Activated CD4-positive, alpha-beta T cell treated with anti-CD3 and anti-CD28 coated beads, Interleukin-2, amount 10 ng/mL, durations not matched to agents 7 days and 5 days (primary cell): ENCODE measurements at regions not wholly inside any gene's neighbourhood (a gene's known extent, or its start where the extent isn't known, plus 50 kb on each side); places are given as distances from the start of the nearest gene placed in this dataset.

Experiments used
- CTCF ChIA-PET: fragments of 350-600 bp; sonication (Branson Sonifier 250); formaldehyde crosslinking; loops from one replicate; lab custom pipeline; 2021; ENCODE audit warnings: antibody characterized with exemption; lab: Charles Lee
- POLR2A ChIA-PET: fragments of 350-600 bp; sonication (Branson Sonifier 250); formaldehyde crosslinking; loops from one replicate; lab custom pipeline; 2021; ENCODE audit warnings: antibody characterized with exemption; lab: Charles Lee
- DNase-seq: peaks from one replicate; pipeline ENCODE4 v3.0.0-alpha.2; 2020
- H3K27ac Mint-ChIP-seq: one replicate; pipeline ENCODE4 v1.8.0; 2021; ENCODE audit warnings: mild to moderate bottlenecking, moderate library complexity, mixed read lengths
- H3K27me3 Mint-ChIP-seq: one replicate; pipeline ENCODE4 v1.8.0; 2021; ENCODE audit warnings: mixed read lengths
- H3K36me3 Mint-ChIP-seq: one replicate; pipeline ENCODE4 v1.8.0; 2021; ENCODE audit warnings: low read depth, mixed read lengths
- H3K4me1 Mint-ChIP-seq: one replicate; pipeline ENCODE4 v1.8.0; 2021; ENCODE audit warnings: mixed read lengths
- H3K4me3 Mint-ChIP-seq: one replicate; pipeline ENCODE4 v1.8.0; 2021; ENCODE audit warnings: mild to moderate bottlenecking, moderate library complexity, mixed read lengths
- H3K9me3 Mint-ChIP-seq: one replicate; pipeline ENCODE4 v1.8.0; 2021; ENCODE audit warnings: mixed read lengths

DNA sequence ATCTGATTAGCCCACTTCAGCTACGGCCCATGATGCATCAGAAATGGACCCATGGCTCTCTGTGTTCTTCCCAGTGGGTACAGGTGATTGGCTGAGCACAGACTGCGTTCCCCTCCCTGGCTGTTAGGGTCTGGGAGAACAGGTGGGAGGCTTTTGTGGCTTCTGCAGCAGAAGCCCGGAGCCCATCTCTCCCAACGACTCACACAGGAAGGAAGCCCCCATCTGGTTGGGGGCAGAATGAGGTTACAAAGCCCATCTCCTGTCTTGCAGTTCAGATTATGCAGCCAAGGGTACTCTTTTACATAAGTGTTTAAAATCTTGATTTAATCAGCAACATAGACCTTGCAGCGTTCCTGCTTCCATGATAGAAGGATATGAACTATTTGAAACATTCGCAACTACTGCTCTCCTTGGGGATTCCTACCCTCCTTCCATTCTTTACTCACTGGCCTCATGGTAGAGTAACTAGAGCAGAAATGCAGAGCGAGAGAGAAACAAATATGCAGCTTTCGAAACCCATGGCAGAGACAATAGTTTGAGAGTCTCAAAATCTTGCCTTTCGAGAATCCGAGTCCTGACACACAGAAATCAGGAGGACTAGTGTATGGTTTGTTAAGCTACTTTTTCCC, 291.3 kb downstream of the TLE3 start:
- no peak for DNase-seq
- ChIA-PET CTCF (no interaction called here), POLR2A (no interaction called here)
- no peaks in the 10 kb centered on the region for H3K36me3 Mint-ChIP-seq
- H3K4me1 Mint-ChIP-seq: peaks cover 12% of the 10 kb centered on the region
- peaks cover 3% of the 10 kb centered on the region for H3K27me3 Mint-ChIP-seq
- no peak overlapping the region for H3K27ac Mint-ChIP-seq
- H3K9me3 Mint-ChIP-seq: no peaks in the 10 kb centered on the region
- no peak overlapping the region for H3K4me3 Mint-ChIP-seq

DNA sequence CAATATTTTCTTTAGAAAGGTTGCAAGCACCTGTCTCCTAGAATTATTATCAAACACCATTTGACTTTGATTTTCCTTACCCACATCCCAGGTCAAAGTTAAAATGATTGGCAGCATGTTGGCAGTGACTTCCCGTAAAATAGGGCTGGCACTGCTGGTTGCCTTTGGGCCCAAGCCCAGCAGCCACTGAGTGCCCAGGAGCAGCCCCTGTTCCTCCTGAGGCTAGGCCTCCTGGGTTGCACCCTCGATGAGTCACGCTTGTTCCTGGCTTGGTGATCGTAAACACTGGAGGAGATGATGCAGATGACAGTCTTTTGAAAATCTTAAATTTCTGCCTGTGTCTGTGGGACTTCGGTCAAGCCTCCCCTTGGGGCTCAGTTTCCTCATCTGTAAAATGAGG, 290.0 kb downstream of the TLE3 start:
- Mint-ChIP-seq H3K4me1 (peaks cover 12% of the 10 kb centered on the region), H3K27ac (no peak overlapping the region), H3K9me3 (no peaks in the 10 kb centered on the region), H3K4me3 (no peak overlapping the region), H3K36me3 (no peaks in the 10 kb centered on the region), H3K27me3 (peaks cover 3% of the 10 kb centered on the region)
- DNase-seq: no peak
- ChIA-PET POLR2A (no interaction called here), CTCF (interaction anchor here (0.7 to 1.7 kb wide), 2 partner anchors 21 to 992 kb away, joined by 3 to 5 read pairs; no protein-coding TSS in a partner anchor)

DNA sequence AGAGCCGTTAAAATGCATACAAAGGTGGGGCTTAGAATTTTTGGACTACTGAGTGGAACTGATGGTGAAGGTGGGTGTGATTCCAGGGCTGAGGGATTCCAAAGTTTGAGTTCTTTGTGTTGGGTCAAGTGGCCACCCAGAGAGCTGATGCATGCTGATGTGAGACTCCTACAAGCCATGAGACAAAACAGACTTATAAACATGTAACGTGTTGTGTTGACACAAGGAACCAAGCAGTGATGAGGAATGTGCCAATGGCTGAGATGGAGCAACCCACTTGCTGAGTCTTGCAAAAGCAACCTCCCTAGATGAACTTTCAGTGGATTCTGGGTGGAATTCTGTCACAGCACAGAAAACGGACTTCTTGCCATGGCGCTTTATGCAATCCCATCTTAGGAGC, 289.0 kb downstream of the TLE3 start:
- POLR2A ChIA-PET: no interaction called here

DNA sequence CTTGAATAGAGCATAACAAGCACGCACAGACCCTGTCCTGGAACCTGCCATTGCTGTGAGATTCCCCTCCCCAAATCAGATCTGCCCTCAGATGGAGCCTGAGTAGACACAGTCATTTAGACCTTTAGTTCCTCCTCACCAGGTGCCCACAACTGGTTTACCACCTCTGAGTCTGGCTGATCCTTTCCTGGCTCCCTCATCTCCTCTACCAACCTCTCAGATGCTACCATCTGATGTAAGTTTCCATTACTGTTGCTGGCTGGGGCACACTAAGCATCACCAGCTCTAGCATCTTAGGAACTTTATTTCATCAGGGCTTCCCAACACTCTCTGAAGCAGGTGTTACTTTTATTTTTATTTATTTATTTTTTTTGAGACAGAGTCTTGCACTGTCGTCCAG, 288.3 kb downstream of the TLE3 start:
- CTCF ChIA-PET: interaction anchor here (1.7 kb wide), 1 partner anchor 19 kb away, joined by 5 read pairs; no protein-coding TSS in a partner anchor
- Mint-ChIP-seq H3K4me3 (no peak overlapping the region), H3K27me3 (peaks cover 3% of the 10 kb centered on the region), H3K36me3 (no peaks in the 10 kb centered on the region), H3K27ac (no peak overlapping the region), H3K9me3 (no peaks in the 10 kb centered on the region), H3K4me1 (peaks cover 14% of the 10 kb centered on the region)
- no peak for DNase-seq
- POLR2A ChIA-PET: no interaction called here

More for the DNA sequence above, 289.0 kb downstream of the TLE3 start:
- H3K27me3 Mint-ChIP-seq: peaks cover 3% of the 10 kb centered on the region
- CTCF ChIA-PET: interaction anchor here (1.7 kb wide), 1 partner anchor 20 kb away, joined by 5 read pairs; no protein-coding TSS in a partner anchor
- H3K4me3 Mint-ChIP-seq: no peak overlapping the region
- H3K4me1 Mint-ChIP-seq: peaks cover 14% of the 10 kb centered on the region
- DNase-seq: no peak
- no peaks in the 10 kb centered on the region for H3K36me3 Mint-ChIP-seq
- H3K27ac Mint-ChIP-seq: no peak overlapping the region
- no peaks in the 10 kb centered on the region for H3K9me3 Mint-ChIP-seq

DNA sequence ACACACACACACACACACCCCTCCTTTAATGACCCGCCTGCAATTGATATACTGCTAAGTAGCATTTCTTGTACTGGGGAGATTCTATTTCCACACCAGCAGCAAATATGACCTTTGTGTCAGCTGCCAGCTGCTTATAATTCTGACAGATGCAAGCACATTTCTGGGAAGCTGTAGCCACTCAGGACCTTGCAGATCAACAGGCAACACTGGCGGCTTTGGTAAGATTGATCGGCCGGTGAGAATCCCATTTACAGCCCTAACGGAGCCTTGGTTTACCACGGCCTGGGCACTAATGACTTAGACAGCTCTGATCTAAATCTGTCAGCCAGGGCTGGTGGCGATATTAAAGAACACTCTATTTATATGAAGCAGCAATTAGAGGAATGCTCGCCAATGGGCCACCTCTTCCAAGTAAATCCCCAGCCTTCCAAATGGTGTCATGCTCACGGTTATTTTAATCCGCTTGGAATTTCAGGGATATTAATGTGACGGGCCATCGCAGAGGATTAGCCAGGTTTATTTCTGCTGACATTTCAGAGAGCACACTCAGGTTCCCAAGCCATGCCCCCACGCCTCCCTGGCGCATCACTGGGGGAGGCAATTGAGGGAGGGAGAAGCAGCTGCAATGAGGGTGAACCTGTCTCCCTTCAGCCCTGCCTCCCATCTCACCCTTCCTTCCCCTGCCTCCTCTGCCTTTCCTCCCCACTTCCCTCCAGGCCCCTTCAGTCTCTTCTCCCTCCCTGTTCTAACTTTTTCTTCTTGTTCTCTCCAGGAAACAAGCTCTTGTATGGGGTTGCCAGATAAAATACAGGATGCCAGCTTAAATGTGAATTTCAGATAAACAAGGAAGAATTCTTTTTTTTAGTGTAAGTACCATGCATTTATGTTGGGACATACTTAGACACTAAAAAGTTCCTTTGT, 287.0 kb downstream of the TLE3 start:
- POLR2A ChIA-PET: no interaction called here
- no peak for DNase-seq
- Mint-ChIP-seq H3K4me3 (no peak overlapping the region), H3K9me3 (no peaks in the 10 kb centered on the region), H3K36me3 (no peaks in the 10 kb centered on the region), H3K27me3 (peaks cover 3% of the 10 kb centered on the region), H3K27ac (no peak overlapping the region), H3K4me1 (peaks cover 14% of the 10 kb centered on the region)
- CTCF ChIA-PET: interaction anchor here (0.6 kb wide), 1 partner anchor 236 kb away, joined by 3 read pairs; no protein-coding TSS in a partner anchor

DNA sequence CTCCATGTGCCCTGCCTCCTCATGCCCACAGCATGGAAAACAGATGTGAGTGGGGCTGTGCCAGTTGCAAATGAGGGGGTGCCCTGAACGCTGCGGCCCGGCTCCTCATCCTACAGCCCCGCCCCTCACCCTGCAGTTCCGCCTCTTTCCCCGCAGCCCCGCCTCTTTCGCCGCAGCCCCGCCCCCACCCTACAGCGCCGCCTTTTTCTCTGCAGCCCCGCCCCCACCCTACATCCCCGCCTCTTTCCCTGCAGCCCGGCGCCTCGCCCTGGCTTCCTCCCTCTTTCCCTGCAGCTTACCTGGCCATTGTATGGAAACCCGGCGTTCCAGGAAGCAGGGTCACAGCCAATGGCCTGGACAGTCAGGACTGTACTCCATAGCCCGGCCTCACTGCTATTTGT, 284.9 kb downstream of the TLE3 start:
- Mint-ChIP-seq H3K9me3 (no peaks in the 10 kb centered on the region), H3K27me3 (peaks cover 8% of the 10 kb centered on the region), H3K4me3 (no peak overlapping the region), H3K4me1 (peaks cover 10% of the 10 kb centered on the region), H3K36me3 (no peaks in the 10 kb centered on the region), H3K27ac (no peak overlapping the region)
- POLR2A ChIA-PET: interaction anchor here (0.5 kb wide), 1 partner anchor 81 kb away, joined by 5 read pairs; no protein-coding TSS in a partner anchor
- no peak for DNase-seq
- CTCF ChIA-PET: no interaction called here

DNA sequence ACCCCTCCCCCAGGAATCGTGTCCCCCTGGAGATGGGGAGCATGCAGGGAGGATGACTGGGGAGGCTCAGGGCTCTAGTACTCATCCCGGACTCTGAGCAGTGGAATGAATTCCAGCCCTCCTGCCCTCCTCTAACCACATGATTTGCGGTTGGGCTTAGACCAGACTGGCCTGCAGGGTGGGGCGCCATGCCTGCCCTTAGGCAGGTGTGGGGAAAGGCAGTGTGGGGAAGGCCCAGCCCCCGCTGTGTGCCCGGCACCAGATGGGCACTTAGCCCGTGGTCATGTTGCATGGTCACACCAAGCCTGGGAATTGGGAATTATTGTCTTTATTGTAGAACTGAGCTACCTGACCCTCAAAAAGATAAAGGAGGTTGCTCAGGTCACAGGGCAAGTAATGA, 283.8 kb downstream of the TLE3 start:
- CTCF ChIA-PET: no interaction called here
- Mint-ChIP-seq H3K36me3 (no peaks in the 10 kb centered on the region), H3K27me3 (peaks cover 12% of the 10 kb centered on the region), H3K4me3 (no peak overlapping the region), H3K27ac (no peak overlapping the region), H3K9me3 (no peaks in the 10 kb centered on the region), H3K4me1 (peaks cover 5% of the 10 kb centered on the region)
- POLR2A ChIA-PET: no interaction called here
- DNase-seq: no peak

DNA sequence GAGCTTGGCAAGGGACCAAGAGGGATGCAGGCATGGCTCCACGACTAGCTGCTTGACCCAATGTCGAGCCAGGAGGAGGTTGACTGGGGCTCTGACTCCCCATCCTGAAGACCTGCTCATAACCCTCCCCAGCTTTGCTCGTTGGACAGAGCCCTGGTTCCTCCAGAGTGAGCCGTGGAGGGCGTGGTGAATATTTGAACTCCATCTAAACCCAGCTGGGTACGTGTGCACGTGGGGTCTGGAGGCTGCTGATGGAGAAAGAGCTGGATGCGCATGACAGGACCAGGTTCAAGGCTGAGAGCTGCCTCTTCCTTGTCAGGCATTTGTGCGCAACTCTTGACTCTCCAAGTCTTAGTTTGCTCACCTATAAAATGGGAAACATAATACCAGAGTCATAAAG, 282.8 kb downstream of the TLE3 start:
- POLR2A ChIA-PET: no interaction called here

DNA sequence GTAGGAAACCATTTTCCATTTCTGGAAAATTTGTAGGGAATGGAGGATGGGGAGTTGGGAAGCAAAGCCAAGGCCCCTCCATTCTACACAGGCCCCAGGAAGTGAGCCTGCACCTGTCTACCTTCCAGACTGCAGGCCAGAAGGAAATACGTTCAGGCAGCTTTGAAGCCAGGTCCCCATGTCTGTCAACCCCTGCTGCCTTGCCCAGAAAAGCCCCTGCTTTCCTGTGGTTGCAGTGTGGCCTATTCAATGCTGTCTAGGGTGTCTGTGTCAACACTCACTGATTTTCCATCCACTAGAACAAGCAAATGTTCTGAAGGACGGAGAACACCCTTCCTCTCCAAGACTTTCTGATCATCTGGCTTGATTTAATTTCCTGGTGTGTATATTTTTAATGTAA, 281.9 kb downstream of the TLE3 start:
- no peak for DNase-seq
- Mint-ChIP-seq H3K27ac (no peak overlapping the region), H3K27me3 (peaks cover 14% of the 10 kb centered on the region), H3K9me3 (no peaks in the 10 kb centered on the region), H3K36me3 (no peaks in the 10 kb centered on the region), H3K4me1 (peaks cover 5% of the 10 kb centered on the region), H3K4me3 (no peak overlapping the region)
- CTCF ChIA-PET: no interaction called here
- POLR2A ChIA-PET: no interaction called here

More for the DNA sequence above, 282.8 kb downstream of the TLE3 start:
- Mint-ChIP-seq H3K9me3 (no peaks in the 10 kb centered on the region), H3K27me3 (peaks cover 14% of the 10 kb centered on the region), H3K27ac (no peak overlapping the region), H3K4me3 (no peak overlapping the region), H3K36me3 (no peaks in the 10 kb centered on the region), H3K4me1 (peaks cover 5% of the 10 kb centered on the region)
- CTCF ChIA-PET: no interaction called here
- DNase-seq: no peak

DNA sequence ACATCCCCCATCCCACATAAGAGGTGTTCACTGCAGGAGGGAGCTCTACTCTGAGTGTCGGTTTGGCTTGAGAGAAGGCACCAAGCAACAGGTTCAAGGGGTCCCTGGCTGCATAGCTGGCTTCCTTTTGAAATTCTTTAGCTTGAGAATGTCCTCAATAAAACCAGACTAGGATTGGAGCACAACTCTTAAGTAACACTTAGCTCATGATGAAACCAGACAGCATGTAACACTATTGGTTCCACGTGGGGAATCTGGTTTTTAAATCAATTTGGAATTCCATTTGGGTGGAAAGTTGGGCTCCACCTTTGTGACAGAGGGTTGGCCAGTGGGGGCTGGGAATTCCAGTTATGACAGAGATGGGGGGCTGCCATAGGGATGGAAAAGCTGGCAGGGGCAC, 281.2 kb downstream of the TLE3 start:
- ChIA-PET POLR2A (no interaction called here), CTCF (interaction anchor here (1.0 kb wide), 1 partner anchor 12 kb away, joined by 3 read pairs; no protein-coding TSS in a partner anchor)
- Mint-ChIP-seq H3K4me3 (no peak overlapping the region), H3K9me3 (no peaks in the 10 kb centered on the region), H3K36me3 (no peaks in the 10 kb centered on the region), H3K27me3 (peaks cover 12% of the 10 kb centered on the region), H3K4me1 (peaks cover 5% of the 10 kb centered on the region), H3K27ac (no peak overlapping the region)
- no peak for DNase-seq

DNA sequence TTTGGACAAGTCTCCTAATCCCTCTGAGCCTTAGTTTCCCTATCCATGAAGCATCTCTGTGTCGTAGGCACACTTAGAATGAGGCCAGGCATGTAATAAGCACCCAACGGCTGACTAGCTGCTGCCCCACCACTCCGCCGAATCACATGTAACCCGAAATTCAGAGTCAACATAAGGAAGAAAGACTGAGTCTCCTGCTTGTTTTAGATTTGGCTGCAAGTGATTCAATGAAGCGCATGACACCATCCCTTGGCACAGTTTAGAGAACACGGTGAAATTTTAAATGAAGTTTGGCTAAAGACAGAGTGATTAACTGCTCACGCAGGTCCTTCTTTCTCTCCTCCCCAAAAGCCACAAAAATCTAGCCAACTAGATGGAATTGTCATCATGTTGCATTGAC, 279.2 kb downstream of the TLE3 start:
- no peak overlapping the region for H3K27ac Mint-ChIP-seq
- CTCF ChIA-PET: no interaction called here
- H3K27me3 Mint-ChIP-seq: peaks cover 12% of the 10 kb centered on the region
- POLR2A ChIA-PET: no interaction called here
- no peaks in the 10 kb centered on the region for H3K9me3 Mint-ChIP-seq
- peaks cover 3% of the 10 kb centered on the region for H3K4me1 Mint-ChIP-seq
- H3K4me3 Mint-ChIP-seq: no peak overlapping the region
- H3K36me3 Mint-ChIP-seq: no peaks in the 10 kb centered on the region
- DNase-seq: no peak

DNA sequence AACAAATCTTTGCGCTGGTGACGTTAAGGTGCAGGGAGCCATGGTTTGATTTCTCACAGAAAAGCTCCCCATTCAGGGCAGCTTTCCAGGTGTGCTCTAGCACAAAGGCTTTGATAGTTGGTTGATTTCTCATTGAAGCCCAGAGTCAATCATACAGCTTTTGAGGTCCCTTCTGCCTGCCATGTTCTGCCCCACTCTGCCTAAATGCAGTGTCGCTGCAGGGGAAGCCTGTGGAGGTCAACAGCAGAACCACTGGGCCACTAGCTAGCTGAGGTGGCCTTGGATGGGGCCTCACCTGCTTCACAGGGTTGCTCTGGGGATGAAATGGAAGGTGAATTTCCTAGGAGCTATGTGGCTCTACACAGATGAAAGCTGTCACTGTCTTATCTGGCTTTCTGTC, 278.3 kb downstream of the TLE3 start:
- Mint-ChIP-seq H3K4me3 (no peak overlapping the region), H3K9me3 (no peaks in the 10 kb centered on the region), H3K36me3 (no peaks in the 10 kb centered on the region), H3K4me1 (peaks cover 3% of the 10 kb centered on the region), H3K27ac (no peak overlapping the region), H3K27me3 (peaks cover 12% of the 10 kb centered on the region)
- ChIA-PET CTCF (interaction anchor here (0.5 kb wide), 1 partner anchor 87 kb away, joined by 4 read pairs; no protein-coding TSS in a partner anchor), POLR2A (no interaction called here)
- DNase-seq: no peak

DNA sequence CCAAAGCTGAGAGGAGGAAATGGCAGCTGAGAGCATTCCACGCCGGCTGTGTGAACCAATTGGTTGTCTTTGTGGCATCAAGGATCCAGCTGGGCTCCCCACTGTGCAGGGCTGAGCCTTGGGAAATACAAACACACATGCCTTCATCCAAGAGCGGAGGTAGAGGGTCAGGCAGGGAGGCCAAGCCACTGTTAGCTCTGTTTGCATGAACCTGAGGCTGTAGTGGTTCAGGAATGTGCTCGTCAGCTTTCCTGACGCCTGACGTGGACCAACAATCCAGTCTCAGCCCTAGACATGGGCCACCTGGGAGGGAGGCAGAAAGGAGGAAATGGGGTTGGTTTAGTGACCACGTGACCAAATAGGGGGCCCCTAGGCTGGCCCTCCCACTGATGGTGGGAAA, 276.9 kb downstream of the TLE3 start:
- no peaks in the 10 kb centered on the region for H3K36me3 Mint-ChIP-seq
- POLR2A ChIA-PET: no interaction called here
- H3K27ac Mint-ChIP-seq: no peak overlapping the region
- DNase-seq: no peak
- peaks cover 12% of the 10 kb centered on the region for H3K27me3 Mint-ChIP-seq
- H3K4me3 Mint-ChIP-seq: no peak overlapping the region
- H3K9me3 Mint-ChIP-seq: no peaks in the 10 kb centered on the region
- CTCF ChIA-PET: no interaction called here
- H3K4me1 Mint-ChIP-seq: peaks cover 3% of the 10 kb centered on the region
